ENCODE measurements at regions not wholly inside any gene's neighbourhood (a gene's known extent, or its start where the extent isn't known, plus 50 kb on each side); places are given as distances from the start of the nearest gene placed in this dataset.

DNA sequence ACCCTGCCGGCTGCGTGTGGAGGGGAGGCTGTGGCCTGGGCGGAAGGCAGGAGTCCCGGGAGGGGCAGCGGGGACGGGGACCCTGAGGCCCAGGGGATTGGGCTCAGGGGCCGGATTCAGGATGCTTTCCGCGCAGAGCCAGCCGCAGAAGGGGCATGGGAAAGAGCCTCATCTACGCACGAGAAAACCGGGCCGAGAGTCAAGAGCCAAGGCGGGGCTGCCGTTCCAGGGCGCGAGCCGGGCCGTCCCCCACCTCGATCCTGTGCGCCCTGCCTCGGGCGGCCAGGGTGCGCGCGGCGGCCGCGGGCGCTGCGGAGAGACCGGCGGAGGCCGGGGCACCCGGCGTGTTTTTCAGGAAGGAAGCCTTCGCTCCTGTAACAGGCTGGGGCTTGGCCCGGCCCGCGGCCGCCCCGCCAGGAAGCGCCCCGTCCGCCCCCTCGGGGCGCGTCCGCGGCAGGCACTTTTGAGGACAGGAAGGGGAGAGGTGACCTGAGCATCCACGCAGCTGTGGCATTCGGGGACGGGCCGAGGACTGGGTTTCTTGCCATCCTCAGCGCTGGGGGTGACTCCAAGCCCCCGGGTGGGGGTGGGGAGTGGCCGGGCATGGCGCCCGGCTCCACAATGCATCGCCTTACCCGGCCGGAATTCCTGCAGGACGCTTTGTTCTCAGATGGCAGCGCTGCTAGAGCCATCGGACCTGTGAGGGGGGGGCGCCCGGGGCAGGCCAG, 62.3 kb upstream of the GATA2 start:
- H3K4me3 ChIP-seq (ENCODE audit: low read length), result no peak overlapping the region
- no peak for DNase-seq (ENCODE audit: low read depth)
- TF ChIP-seq, protein P1, sequence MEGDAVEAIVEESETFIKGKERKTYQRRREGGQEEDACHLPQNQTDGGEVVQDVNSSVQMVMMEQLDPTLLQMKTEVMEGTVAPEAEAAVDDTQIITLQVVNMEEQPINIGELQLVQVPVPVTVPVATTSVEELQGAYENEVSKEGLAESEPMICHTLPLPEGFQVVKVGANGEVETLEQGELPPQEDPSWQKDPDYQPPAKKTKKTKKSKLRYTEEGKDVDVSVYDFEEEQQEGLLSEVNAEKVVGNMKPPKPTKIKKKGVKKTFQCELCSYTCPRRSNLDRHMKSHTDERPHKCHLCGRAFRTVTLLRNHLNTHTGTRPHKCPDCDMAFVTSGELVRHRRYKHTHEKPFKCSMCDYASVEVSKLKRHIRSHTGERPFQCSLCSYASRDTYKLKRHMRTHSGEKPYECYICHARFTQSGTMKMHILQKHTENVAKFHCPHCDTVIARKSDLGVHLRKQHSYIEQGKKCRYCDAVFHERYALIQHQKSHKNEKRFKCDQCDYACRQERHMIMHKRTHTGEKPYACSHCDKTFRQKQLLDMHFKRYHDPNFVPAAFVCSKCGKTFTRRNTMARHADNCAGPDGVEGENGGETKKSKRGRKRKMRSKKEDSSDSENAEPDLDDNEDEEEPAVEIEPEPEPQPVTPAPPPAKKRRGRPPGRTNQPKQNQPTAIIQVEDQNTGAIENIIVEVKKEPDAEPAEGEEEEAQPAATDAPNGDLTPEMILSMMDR (IDR thresholded peaks at IDR 0.05; ENCODE audit: insufficient read depth, low read depth, low read length, missing control alignments), result no peak

DNA sequence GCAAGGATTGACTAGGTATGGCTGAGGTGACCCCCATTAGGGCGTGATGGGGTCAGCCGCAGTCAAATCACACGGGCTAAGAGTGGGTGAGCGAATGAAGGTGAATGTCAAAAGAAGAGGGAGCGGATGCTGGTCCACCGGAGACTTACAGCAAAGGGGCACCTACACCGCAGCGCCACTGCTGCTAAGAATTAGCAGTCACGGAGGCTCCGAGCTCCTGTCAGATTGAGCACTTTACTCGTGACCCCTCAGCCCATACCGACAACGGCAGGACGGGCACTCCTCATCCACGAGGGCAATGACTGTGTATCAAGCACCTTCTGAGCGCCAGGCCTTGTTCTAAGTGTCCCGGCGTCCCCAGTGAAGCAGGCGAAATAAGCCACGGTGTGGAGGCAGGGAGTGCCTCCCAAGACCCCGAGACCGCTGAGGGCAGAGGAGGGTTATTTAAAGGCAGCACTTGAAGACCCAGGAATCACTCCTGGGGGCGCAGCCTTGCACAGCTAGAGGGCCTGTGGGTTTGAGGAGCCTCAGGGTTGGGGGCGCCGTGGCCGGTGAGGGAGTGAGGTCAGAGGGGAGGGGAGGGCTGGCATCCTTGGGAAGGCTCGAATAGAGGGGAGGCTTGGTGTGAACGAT, 61.6 kb upstream of the GATA2 start:
- DNase-seq (ENCODE audit: low read depth), result no peak
- TF ChIP-seq, protein P1 (IDR thresholded peaks at IDR 0.05; ENCODE audit: insufficient read depth, low read depth, low read length, missing control alignments), result no peak
- H3K4me3 ChIP-seq (ENCODE audit: low read length), result no peak overlapping the region

DNA sequence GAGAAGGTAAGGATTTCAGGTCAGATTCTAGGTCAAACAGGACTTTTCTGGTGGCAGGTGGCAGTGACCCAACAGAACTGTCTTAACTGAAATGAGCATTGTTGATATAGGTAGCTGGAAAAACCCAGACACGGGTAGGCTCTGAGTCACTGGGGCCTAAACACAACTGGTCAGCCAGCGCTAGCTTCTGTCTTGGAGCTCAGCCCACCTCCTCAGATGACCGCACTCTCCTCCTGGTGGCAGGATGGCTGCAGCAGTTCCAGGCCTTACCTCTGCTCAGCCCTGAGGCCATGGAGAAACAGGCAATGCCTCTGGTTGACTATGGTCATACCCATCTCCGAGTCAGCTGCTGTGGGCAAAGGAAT, 61.1 kb upstream of the GATA2 start:
- H3K4me3 ChIP-seq (ENCODE audit: low read length), result no peak overlapping the region
- no peak for DNase-seq (ENCODE audit: low read depth)
- TF ChIP-seq, protein P1 (IDR thresholded peaks at IDR 0.05; ENCODE audit: insufficient read depth, low read depth, low read length, missing control alignments), result no peak

DNA sequence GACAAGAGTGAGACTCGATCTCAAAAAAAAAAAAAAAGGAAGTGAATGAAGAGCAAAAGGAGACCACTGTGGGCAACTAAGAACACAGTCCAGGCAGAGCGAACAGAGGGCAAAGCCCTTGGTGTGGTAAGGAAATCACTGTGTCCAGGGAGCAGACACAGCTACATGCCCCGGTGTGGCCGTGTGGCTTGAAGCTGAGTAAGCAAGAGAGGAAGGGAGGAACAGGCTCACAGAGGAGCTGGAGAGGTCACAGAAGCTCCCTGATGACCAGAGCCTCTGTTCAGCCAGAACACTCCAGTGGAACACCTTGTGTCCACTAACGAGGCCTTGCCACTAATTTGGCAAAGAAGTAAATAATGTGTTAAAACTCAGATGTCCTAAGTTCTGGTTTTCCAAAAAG, 60.6 kb upstream of the GATA2 start:
- DNase-seq (ENCODE audit: low read depth), result no peak
- no peak overlapping the region for H3K4me3 ChIP-seq (ENCODE audit: low read length)
- TF ChIP-seq, protein P1 (IDR thresholded peaks at IDR 0.05; ENCODE audit: insufficient read depth, low read depth, low read length, missing control alignments), result no peak

DNA sequence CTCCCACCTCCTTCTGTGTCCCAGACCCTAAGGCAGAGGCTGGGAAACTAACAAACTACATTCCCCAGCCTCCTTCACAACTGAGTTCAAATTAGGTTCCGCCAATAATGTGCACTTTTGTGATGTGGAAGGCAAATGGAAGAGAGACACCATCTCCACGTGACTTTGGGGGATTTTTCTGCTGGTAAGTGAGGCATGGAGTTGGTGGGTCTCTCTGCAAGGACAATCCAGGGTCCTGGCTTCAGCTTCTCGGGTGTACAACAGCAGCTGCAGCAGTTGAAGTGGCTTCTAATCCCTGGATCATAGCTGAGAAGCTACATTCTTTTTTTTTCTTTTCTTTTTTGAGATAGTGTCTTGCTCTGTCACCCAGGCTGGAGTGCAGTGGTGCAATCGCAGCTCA, 58.9 kb upstream of the GATA2 start:
- DNase-seq (ENCODE audit: low read depth), result no peak
- H3K4me3 ChIP-seq (ENCODE audit: low read length), result no peak overlapping the region
- TF ChIP-seq, protein P1 (IDR thresholded peaks at IDR 0.05; ENCODE audit: insufficient read depth, low read depth, low read length, missing control alignments), result no peak

DNA sequence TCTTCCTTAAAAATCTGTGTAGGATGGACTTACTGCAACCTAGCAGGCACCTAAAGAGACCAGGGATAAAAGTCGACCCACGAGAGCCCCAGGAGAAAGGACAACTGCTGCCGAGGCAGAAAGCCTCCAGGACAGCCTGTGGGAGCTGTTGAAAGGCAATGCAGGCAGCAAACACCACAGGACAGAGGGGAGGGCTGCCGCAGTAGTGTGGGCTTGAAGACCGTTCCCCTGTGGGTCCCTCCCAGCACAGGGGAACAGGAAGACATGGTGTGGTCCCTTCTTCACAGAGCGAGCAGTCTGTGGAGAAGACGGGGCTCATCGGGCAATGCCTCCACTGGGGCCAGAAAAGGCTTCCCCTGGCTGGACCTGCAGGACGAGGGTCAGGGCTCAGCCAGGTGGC, 58.5 kb upstream of the GATA2 start:
- DNase-seq (ENCODE audit: low read depth), result no peak
- TF ChIP-seq, protein P1 (IDR thresholded peaks at IDR 0.05; ENCODE audit: insufficient read depth, low read depth, low read length, missing control alignments), result no peak
- H3K4me3 ChIP-seq (ENCODE audit: low read length), result no peak overlapping the region
